Transverse colon (tissue), 4 donors: ENCODE measurements at regions not wholly inside any gene's neighbourhood (a gene's known extent, or its start where the extent isn't known, plus 50 kb on each side); places are given as distances from the start of the nearest gene placed in this dataset.

Source experiments
- DNase-seq: peaks from one replicate; pipeline ENCODE4 v3.0.0-alpha.2; 2019
- H3K27ac ChIP-seq, 4 donors: fragments of 200-600 bp; sonication (generic); 2 replicates each; pipeline ENCODE4 v1.5.1; 2016 to 2018; ENCODE audit warnings: inconsistent platforms in 4 of 4
- H3K27me3 ChIP-seq: fragments of 200-600 bp; sonication (generic); 2 replicates; pipeline ENCODE4 v1.5.1; 2017; ENCODE audit warnings: inconsistent platforms
- H3K36me3 ChIP-seq, 4 donors: fragments of 200-600 bp; sonication (generic); 2 replicates each; pipeline ENCODE4 v1.5.1; 2017 to 2019; ENCODE audit warnings: inconsistent platforms in 4 of 4
- H3K4me1 ChIP-seq, 4 donors: fragments of 200-600 bp; sonication (generic); 2 replicates each; pipeline ENCODE4 v1.5.1; 2017 to 2020; ENCODE audit warnings: inconsistent platforms in 4 of 4
- H3K4me3 ChIP-seq, 4 donors: fragments of 200-600 bp; sonication (generic); 1 replicate in 1 of 4; 2 replicates in 3 of 4; pipeline versions ENCODE4 v1.5.1 to v1.6.1; 2017 to 2019; ENCODE audit warnings: inconsistent platforms in 4 of 4
- H3K9me3 ChIP-seq, 2 donors: fragments of 200-600 bp; sonication (generic); 2 replicates each; pipeline ENCODE4 v1.5.1; 2017 to 2019; ENCODE audit warnings: inconsistent platforms in 2 of 2
- EP300 ChIP-seq: sonication (generic); formaldehyde crosslinking; IDR thresholded peaks from one replicate; pipeline ENCODE4 v1.6.1; 2017; ENCODE audit warnings: antibody characterized with exemption, low read depth
- POLR2A ChIP-seq: fragments of 450-650 bp; IDR thresholded peaks from one replicate; pipeline ENCODE4 v1.6.1; 2016; ENCODE audit warnings: antibody characterized with exemption, mild to moderate bottlenecking, moderate library complexity
- POLR2AphosphoS5 ChIP-seq, 3 donors: sonication (generic); formaldehyde crosslinking; IDR thresholded peaks; one replicate each; pipeline ENCODE4 v1.6.1; 2016; ENCODE audit warnings: antibody characterized with exemption in 3 of 3
- WGBS, 2 donors: methylation state at CpG; one replicate each; pipeline ENCODE4 v1.1.5; 2018; ENCODE audit warnings: low coverage in 1 of 2; 5-methylcytosine and 5-hydroxymethylcytosine counted together
- in situ Hi-C, 4 donors: fragments of 200-750 bp; cut with MboI; loops; one replicate each; pipeline versions ENCODE4 v1.15.0 to v1.15.1; 2017; ENCODE audit warnings: low sequenced_read_pairs in 3 of 4, low pct_ligation_motif_present in 1 of 4, low pct_unique_long_range_greater_than_20kb in 1 of 4
- intact Hi-C: fragments of 100-400 bp; cut with DNase I; formaldehyde crosslinking; loops from one replicate; pipeline ENCODE4 v1.15.1; 2023; ENCODE audit warnings: low total_unique reads
- TF ChIP-seq, protein P1 (sequence below), 5 experiments: fragments of 200-600 bp in 3 of 5; fragments of 450-650 bp in 2 of 5; sonication (generic) in 3 of 5; IDR thresholded peaks; 1 replicate in 2 of 5; 2 replicates in 3 of 5; pipeline ENCODE4 v1.5.1; 2016 to 2017; ENCODE audit warnings: antibody characterized with exemption in 5 of 5, inconsistent platforms in 3 of 5, mild to moderate bottlenecking in 2 of 5, moderate library complexity in 1 of 5

DNA sequence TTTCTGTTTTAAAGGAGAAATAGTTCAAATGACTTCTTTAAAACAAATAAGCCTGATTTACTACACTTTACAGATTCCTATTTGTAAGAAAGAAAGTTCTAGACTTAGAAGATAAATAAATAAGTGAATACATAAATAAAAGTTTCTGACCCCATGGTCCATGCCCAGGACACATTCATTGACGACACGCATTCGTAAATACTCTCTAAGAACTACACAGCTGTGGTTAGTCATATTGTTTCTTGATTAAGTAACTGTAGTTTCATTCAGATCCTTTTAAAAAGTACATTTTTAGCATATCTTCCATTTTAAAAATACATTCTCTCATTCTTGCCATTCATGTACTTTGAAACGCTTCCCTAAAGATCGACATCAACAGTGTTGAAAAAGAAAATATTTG is 497.4 kb downstream of the SETD4 start:
- in situ Hi-C loops: no loop called here
- no peak for DNase-seq
- WGBS, 2 donors: 84 to 87% methylated on average over 5 of the region's 5 CpGs

DNA sequence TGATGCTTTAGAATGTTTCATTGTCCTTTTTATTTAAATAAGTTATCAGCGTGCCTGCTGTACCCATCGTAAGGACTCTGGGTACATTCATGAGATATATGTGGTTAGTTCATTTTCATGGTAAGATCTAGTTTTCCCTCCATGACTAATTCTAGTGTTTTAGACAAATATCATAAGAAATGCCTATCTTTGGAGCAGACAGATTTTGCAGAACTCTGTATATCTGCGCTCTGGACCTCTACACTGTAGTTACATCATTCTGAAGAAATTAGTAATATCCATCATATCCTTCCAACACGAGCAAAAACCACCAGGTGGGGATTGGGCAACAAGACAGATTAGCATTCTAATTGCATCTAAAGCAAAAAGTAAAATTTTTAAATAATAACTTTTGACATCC is 499.2 kb downstream of the SETD4 start:
- 73 to 81% methylated on average over 4 of the region's 4 CpGs for WGBS, 2 donors
- no peaks in the 10 kb centered on the region for H3K4me1 ChIP-seq
- no peak for DNase-seq
- no peak overlapping the region for H3K27ac ChIP-seq
- TF ChIP-seq POLR2AphosphoS5 (IDR thresholded peaks at IDR 0.05) (no peak), EP300 (no peak)
- in situ Hi-C loops: no loop called here
- no peak overlapping the region for H3K4me3 ChIP-seq
- H3K27me3 ChIP-seq: no peaks in the 10 kb centered on the region
- intact Hi-C loops: no loop called here
- H3K36me3 ChIP-seq: no peaks in the 10 kb centered on the region
- H3K9me3 ChIP-seq: no peaks in the 10 kb centered on the region

More for the DNA sequence above, 497.4 kb downstream of the SETD4 start:
- H3K36me3 ChIP-seq: no peaks in the 10 kb centered on the region
- H3K9me3 ChIP-seq: no peaks in the 10 kb centered on the region
- no peak overlapping the region for H3K27ac ChIP-seq
- intact Hi-C loops: no loop called here
- no peaks in the 10 kb centered on the region for H3K27me3 ChIP-seq
- no peaks in the 10 kb centered on the region for H3K4me1 ChIP-seq
- H3K4me3 ChIP-seq: no peak overlapping the region
- TF ChIP-seq POLR2A: no peak
- TF ChIP-seq, protein P1, sequence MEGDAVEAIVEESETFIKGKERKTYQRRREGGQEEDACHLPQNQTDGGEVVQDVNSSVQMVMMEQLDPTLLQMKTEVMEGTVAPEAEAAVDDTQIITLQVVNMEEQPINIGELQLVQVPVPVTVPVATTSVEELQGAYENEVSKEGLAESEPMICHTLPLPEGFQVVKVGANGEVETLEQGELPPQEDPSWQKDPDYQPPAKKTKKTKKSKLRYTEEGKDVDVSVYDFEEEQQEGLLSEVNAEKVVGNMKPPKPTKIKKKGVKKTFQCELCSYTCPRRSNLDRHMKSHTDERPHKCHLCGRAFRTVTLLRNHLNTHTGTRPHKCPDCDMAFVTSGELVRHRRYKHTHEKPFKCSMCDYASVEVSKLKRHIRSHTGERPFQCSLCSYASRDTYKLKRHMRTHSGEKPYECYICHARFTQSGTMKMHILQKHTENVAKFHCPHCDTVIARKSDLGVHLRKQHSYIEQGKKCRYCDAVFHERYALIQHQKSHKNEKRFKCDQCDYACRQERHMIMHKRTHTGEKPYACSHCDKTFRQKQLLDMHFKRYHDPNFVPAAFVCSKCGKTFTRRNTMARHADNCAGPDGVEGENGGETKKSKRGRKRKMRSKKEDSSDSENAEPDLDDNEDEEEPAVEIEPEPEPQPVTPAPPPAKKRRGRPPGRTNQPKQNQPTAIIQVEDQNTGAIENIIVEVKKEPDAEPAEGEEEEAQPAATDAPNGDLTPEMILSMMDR (IDR thresholded peaks at IDR 0.05): no peak
- no peak for TF ChIP-seq POLR2AphosphoS5 (IDR thresholded peaks at IDR 0.05)
- TF ChIP-seq EP300: no peak

DNA sequence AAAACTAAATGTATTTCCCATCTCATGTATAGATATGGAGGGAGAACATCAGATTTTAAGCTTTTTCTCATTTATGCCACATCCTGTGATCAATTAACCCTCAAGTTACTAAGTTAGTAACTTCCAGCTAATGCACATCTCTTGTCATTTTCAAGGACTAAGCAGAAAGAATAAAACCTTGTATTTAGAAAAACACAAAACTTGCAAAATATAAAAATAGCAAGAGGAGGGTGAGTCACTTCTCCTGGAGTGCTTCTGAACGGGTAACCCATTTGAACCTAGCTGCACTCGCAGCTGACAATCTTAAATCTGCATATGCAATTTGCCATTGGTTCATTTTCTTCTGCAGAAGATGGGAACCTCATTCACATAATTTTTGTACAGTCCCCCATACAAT is 500.5 kb downstream of the SETD4 start:
- Histone ChIP-seq H3K4me1 (no peaks in the 10 kb centered on the region), H3K4me3 (no peak overlapping the region), H3K27ac (no peak overlapping the region), H3K9me3 (no peaks in the 10 kb centered on the region), H3K27me3 (no peaks in the 10 kb centered on the region), H3K36me3 (no peaks in the 10 kb centered on the region)
- WGBS, 2 donors: 56% methylated on average over 2 of the region's 2 CpGs; no CpG with 5 or more reads in 1 of the 2 donors
- no peak for DNase-seq
- in situ Hi-C loops (no loop called here), intact Hi-C loops (no loop called here)
- TF ChIP-seq POLR2A (no peak), POLR2AphosphoS5 (IDR thresholded peaks at IDR 0.05) (no peak), EP300 (no peak)
- TF ChIP-seq, protein P1 (IDR thresholded peaks at IDR 0.05): no peak

DNA sequence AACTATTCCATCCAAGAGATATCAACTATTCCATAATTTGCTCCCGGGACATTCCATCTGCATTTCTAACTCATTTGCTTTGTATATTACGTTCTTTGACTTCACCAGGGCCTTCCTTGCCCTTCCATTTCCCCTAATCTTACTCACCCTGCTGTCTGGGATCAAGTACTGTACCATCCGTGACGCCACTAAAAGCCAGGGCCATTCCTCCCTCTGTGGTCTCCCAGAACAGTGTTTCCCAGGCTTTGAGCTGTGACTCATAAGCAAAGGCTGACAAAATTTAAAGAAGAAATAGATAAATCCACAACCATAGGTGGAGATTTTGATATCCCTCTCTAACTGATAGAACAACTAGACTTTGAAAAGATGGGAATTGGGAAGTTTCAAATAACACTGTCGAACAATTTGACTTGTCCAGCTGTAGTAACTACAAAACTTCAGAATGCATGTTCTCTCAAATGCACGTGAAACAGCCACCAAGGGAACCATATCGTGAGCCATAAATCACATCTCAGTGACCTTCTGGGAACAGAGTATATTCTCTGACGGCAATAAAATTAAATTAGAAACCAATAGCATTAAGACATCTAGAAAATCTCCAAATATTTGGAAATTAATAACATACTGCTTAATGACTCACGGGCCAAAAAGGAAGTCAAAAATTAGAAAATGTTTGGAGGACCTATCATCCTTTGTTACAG is 501.0 kb downstream of the SETD4 start:
- 71 to 81% methylated on average over 7 to 9 of the region's 9 CpGs for WGBS, 2 donors
- intact Hi-C loops: no loop called here
- in situ Hi-C loops: no loop called here

More for the DNA sequence above, 501.0 kb downstream of the SETD4 start:
- no peak overlapping the region for H3K27ac ChIP-seq
- DNase-seq: no peak
- H3K4me1 ChIP-seq: no peaks in the 10 kb centered on the region
- TF ChIP-seq POLR2AphosphoS5 (IDR thresholded peaks at IDR 0.05): no peak
- no peak for TF ChIP-seq POLR2A
- no peak for TF ChIP-seq EP300
- TF ChIP-seq, protein P1 (IDR thresholded peaks at IDR 0.05): no peak
- no peaks in the 10 kb centered on the region for H3K36me3 ChIP-seq
- H3K4me3 ChIP-seq: no peak overlapping the region
- no peaks in the 10 kb centered on the region for H3K27me3 ChIP-seq
- H3K9me3 ChIP-seq: no peaks in the 10 kb centered on the region
